Fibroblast of lung (primary cell): ENCODE measurements at regions not wholly inside any gene's neighbourhood (a gene's known extent, or its start where the extent isn't known, plus 50 kb on each side); places are given as distances from the start of the nearest gene placed in this dataset.

Source experiments
- CTCF ChIP-seq, 2 donors: IDR thresholded peaks in 1 of 2; conservative IDR thresholded peaks in 1 of 2; 1 replicate in 1 of 2; 2 replicates in 1 of 2; pipeline ENCODE4 v1.5.1; 2011 to 2012; ENCODE audit warnings: low read length in 2 of 2, control low read depth in 1 of 2, inconsistent platforms in 1 of 2, low read depth in 1 of 2, mild to moderate bottlenecking in 1 of 2
- EZH2 ChIP-seq: IDR thresholded peaks from 2 replicates; pipeline ENCODE4 v1.5.1; 2012; ENCODE audit warnings: low read length, control low read depth, mild to moderate bottlenecking; ENCODE audit errors: missing control alignments

GRCh38 chr2:207275779-207276178 lies 110.0 kb upstream of the KLF7 start:
- TF ChIP-seq CTCF (conservative IDR thresholded peaks at IDR 0.05 in 1 of 2, IDR thresholded peaks at IDR 0.05 in 1 of 2; ENCODE audit: low read depth in 1 of 2, low read length in 2 of 2) (no peak), EZH2 (no peak)
